COLO829 (cell line): ENCODE measurements at regions not wholly inside any gene's neighbourhood (a gene's known extent, or its start where the extent isn't known, plus 50 kb on each side); places are given as distances from the start of the nearest gene placed in this dataset.
"Not testable (repeated sequence)": the region's sequence is repeated elsewhere in the genome, so short reads cannot be mapped to it uniquely, and the experiment has no call there.

ENCODE experiments used
- DNase-seq: peaks from one replicate; pipeline ENCODE4 v3.0.0; 2012; ENCODE audit warnings: low spot score

GRCh38 chr4:189602827-189603226, 337.8 kb upstream of the FRG1 start:
- not testable (repeated sequence) for DNase-seq

DNA sequence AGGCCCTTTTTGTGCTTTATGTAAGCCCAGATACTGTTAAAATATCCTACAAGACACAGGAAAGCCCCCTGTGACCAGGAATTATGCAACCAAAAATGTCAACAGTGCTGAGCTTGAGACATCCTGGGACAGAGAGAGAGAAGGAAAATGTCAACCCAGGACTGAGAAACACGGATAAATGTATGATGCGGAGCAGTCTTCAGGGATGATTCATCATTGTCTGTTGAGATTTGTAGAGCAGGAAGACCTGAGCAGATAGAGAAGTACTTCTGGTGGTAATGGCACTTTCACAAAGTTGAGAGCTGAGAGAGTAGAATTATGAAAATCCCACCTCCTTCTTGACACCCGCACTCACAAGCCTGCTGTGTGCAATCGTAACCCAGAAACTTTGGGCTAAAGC, 330.1 kb upstream of the FRG1 start:
- not testable (repeated sequence) for DNase-seq

DNA sequence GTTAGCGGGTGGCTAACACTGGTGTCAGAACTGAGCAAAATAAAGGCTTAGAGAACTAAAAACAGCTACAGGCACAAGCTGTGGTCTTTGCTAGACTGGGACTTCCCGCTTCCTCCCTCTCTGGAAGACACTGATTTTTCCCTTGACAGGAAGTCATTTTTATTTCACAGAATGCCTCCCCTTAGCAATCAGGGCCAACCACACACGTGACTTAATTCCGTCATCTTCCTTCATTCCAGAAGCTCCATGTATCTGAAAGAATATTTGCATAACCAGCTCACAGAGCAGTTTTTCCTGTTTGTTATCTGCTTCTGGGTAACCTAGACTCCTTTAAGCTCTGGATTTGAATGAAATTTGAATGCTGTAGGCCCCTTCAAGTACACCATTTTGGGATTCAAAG, 327.5 kb upstream of the FRG1 start:
- no peak for DNase-seq

DNA sequence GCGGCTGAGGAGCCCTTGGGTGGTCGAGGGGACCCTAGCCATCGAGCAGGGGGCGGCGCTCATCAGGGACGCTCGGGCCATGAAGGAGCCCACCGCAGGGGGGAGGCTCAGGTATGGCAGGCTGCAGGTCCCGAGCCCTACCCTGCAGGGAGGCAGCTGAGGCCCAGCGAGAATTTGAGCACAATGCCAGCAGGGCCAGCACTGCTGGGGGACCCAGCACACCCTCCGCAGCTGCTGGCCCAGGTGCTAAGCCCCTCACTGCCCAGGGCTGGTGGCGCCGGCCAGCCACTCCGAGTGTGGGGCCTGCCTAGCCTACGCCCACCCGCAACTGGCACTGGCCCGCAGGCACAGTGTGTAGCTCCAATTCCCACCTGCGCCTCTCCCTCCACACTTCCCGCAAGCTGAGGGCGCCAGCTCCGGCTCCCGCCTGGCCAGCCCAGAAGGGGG, 325.4 kb upstream of the FRG1 start:
- no peak for DNase-seq

- not testable (repeated sequence) for DNase-seq
Observed at GRCh38 chr4:189617741-189618140, 322.9 kb upstream of the FRG1 start.

DNA sequence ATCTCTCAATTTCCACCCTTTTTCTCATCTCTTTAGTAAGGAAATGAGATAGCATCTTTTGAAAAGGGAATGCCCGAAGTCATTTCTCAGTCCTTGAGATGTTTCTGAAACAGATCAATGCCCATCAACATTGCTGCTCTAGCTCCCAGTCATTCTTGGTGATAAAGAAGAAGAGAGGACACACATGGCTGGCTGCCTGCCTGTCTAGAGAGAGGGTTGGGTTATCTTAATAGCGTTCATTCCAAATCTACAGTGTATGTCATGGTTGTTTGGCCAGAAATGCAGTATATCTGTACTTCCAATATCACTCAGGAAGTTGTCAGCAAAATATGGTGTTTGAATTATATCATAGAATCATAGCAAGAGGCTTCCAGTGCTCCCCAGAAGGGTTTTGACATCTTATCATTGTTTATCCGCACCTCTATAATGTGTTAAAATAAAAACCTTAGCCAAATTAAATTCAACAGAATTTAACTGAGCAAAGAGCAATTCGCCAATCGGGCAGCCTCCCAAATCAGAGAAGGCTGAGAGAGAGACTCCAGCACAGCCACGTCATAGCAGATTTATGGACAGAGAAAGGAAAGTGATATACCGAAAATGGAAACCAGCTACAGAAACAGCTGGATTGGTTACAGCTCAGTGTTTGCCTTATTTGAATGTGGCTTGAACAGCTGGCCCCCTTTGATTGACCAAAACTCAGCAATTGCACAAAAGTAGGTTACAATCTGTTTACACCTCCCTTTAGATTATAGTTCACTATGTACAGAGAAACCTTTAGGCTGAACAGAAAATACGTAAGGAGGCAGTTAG, 321.0 kb upstream of the FRG1 start:
- not testable (repeated sequence) for DNase-seq

DNA sequence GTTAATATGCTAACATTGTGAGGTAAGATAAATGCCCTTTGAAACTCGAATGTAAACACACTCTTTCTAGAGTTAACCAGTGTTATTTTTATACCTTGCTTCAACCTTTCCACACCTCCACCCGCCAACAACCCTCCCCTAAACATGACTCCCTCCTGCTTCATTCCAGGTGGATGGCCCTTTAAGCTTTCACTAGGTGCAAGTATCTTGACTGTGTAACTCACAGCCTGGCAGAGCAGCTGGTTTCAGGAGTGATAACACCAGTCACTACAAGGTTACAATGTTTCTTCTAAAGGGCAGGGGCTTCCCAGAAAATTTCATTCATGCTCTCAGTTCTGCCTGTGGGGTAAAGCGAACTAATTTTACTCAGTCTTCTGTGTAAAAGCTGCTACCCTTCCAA, 318.1 kb upstream of the FRG1 start:
- DNase-seq = not testable (repeated sequence)

GRCh38 chr4:189627041-189627440, 313.6 kb upstream of the FRG1 start:
- not testable (repeated sequence) for DNase-seq

DNA sequence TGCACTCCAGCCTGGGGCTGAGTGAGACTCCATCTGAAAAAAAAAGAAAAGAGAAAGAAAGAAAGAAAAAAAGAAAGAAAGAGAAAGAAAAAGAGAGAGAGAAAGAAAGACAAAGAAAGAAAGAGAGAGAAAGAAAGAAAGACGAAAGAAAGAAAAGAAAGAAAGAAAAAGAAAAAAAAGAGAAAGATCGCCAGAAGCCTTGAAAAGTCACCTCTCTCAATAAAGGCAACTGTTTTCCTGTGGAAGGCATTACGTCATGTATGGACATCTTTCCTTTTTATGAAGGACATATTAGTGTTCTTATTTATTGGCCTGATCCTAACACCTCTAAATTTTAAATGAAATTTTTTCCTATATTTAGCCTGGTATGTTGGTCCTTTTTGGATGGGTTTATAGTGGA, 310.9 kb upstream of the FRG1 start:
- DNase-seq = not testable (repeated sequence)

DNA sequence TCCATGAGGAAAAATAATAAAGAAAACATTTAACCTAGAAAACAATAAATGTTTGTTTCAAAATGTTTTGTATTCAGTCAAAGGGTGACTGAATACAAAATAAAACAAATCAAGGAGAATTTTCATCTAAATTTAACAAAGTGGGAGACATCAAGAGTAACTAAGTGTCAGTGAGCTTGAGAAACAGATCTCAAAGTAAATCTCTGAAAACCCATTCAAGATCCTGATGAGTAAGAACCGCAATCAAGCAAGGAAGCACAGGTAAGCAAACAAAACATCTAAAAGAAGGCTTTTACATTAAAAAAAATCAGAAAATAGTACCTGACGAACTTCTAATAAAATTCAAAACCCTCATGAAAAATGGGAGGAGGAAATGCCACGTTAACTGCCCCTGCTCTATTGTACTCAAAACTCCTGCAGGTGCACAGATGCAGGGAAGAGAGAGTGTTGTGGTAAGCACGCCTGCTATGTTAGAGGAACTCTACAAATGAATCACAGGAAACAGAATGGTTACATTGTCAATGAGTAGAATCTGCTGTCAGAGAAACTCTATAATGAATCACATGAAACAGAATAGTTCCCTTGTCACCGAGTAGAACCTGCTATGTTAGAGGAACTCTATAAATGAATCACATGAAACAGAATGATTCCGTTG, 309.6 kb upstream of the FRG1 start:
- DNase-seq = peak; percentile 46

- DNase-seq = peak; percentile 13
Observed at GRCh38 chr4:189631568-189631916, 309.1 kb upstream of the FRG1 start.

DNA sequence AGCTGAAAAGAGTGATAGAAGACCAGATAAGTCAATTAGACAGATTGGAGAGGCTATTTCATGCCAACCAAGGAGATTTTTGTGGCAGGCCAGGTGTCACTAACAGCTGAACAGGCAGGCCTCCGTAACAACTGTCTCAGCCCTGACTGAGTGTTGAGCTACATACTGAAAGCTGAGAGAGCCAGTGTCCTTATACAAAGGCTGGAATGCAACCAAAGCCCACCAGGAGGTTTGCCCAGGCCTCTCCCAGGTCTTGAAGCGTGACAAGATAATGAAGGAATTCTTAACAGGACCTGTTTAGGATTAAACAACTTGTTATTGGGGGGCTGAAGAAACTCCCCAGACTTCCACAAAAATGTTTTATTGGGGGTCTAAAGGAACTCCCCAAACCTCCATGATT, 290.2 kb upstream of the FRG1 start:
- not testable (repeated sequence) for DNase-seq

- DNase-seq = not testable (repeated sequence)
Observed at GRCh38 chr4:189653130-189653653, 287.5 kb upstream of the FRG1 start.

DNA sequence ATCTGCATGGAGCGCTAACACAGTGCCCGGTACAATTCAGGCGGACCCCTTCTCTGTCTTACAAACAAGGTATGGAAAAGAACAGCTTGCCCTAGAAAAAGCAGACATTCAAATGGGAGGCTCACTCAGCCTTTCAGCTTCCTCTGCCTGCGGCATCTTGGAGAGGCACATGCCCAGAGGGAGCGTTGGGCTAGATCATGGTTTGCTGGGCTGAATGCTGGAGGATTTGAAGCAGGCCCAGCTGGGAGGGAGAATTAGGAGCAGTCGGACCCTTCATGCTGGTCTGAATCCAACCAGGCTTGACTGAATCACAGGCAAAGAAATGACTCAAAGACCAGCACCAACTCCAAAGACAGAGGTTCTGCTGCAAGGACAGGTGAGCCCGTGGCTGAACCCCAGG, 286.7 kb upstream of the FRG1 start:
- DNase-seq = not testable (repeated sequence)

DNA sequence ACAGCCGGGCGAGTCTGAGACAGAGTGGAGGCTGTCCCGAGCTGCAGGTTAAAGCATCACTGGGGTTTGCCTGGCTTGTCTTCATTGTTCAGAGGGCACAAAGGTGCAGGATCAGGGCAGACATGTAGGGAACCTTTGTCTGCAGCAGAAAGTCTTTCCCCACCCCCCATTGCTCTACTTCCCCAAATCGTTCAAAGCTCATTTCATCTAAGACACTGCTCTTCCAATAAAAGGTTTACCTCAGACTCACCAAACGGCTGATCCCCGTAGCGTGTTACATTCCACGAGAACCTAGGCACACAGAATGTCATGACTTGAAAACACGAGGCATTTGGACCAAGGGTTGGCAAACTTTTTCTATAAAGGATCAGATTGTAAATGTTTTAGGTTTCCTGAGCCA, 286.3 kb upstream of the FRG1 start:
- DNase-seq = not testable (repeated sequence)

DNA sequence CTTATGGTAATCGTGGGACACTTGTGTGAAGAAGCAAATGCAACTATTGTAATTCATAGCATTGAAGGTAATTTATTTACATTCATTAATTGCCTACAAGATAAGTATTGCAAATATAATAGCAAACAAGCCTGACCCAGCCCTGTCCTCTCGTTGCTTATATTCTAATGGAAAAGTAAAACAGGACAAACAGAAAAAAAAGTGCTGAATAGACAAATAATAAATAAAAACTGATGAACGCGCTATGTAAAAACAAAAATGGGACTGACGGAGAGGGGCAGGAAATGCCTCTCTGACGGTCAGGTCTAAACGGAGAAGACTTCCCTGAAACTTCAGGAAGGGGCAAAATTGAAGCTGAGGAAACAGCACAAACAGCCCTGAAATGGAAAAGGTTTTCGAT, 284.9 kb upstream of the FRG1 start:
- DNase-seq = not testable (repeated sequence)

DNA sequence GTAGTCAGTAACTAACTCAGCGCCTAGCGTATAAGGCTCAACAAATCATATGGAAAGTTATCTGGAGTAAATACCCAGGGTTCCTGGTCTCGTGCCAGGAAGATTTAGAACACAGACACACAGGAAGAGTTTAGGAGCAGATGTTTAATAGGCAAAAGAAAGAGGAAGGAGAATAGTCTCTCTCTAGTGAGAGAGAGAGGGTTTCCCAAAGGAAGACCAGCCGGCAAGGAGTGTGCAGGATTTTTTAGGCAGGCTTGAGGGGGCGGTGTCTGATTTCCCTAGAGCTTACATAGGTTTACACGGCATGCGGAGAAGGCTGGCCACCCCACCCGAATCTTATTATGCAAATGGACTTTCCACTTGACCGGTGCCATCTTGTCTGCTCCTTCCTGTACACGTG, 284.0 kb upstream of the FRG1 start:
- DNase-seq = no peak

DNA sequence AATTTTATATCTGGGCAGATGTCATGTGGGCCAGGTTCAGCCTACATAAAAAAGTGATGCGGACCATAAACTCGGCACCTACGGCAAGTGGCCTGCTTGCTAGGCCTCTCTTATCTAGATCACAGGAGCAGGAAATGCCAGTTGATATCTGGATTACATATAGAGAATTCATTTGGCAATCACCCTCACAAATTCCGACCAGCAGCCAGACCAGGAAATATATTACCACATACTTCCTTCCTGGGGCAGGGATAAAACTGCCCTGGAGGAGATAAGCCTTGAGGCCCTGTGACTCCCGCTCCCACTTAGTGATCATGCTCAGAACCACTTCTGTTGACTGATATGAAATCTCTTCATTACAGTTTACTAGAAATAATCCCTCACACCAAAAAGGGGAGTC, 282.4 kb upstream of the FRG1 start:
- DNase-seq = not testable (repeated sequence)

- not testable (repeated sequence) for DNase-seq
Observed at GRCh38 chr4:189658831-189659230, 281.8 kb upstream of the FRG1 start.

- no peak for DNase-seq
Observed at GRCh38 chr4:189659287-189659686, 281.4 kb upstream of the FRG1 start.

- no peak for DNase-seq
Observed at GRCh38 chr4:189660722-189661360, 279.8 kb upstream of the FRG1 start.

GRCh38 chr4:189664693-189665250, 275.9 kb upstream of the FRG1 start:
- DNase-seq = no peak
